Memory B cell (primary cell): ENCODE measurements at regions not wholly inside any gene's neighbourhood (a gene's known extent, or its start where the extent isn't known, plus 50 kb on each side); places are given as distances from the start of the nearest gene placed in this dataset.

ENCODE experiments used
- ATAC-seq: fragments of 150-1000 bp; cut with Tn5 transposase; 2 replicates; pipeline ENCODE4 v1.10.0; 2021; ENCODE audit warnings: low read depth, mild to moderate bottlenecking, moderate library complexity
- DNase-seq, 2 donors: peaks; one replicate each; pipeline ENCODE4 v3.0.0; 2022; ENCODE audit warnings: low spot score in 2 of 2
- H3K27ac Mint-ChIP-seq: one replicate; pipeline ENCODE4 v1.8.0; 2022; ENCODE audit warnings: mild to moderate bottlenecking, moderate library complexity, mixed read lengths
- H3K27me3 Mint-ChIP-seq: one replicate; pipeline ENCODE4 v1.8.0; 2022; ENCODE audit warnings: mixed read lengths
- H3K36me3 Mint-ChIP-seq: one replicate; pipeline ENCODE4 v1.8.0; 2022; ENCODE audit warnings: mild to moderate bottlenecking, mixed read lengths
- H3K4me1 Mint-ChIP-seq: one replicate; pipeline ENCODE4 v1.8.0; 2022; ENCODE audit warnings: mixed read lengths
- H3K4me3 Mint-ChIP-seq: one replicate; pipeline ENCODE4 v1.8.0; 2022; ENCODE audit warnings: mild to moderate bottlenecking, moderate library complexity, mixed read lengths
- H3K9me3 Mint-ChIP-seq: one replicate; pipeline ENCODE4 v1.8.0; 2022; ENCODE audit warnings: mixed read lengths

- Mint-ChIP-seq H3K36me3 (peaks cover 2% of the 10 kb centered on the region), H3K27ac (no peak overlapping the region), H3K4me3 (no peak overlapping the region), H3K4me1 (no peaks in the 10 kb centered on the region), H3K27me3 (peaks cover 29% of the 10 kb centered on the region), H3K9me3 (peaks cover 4% of the 10 kb centered on the region)
- DNase-seq = no peak
- ATAC-seq = no peak
These were observed 164.3 kb upstream of the MLN start for GRCh38 chr6:33967966-33968724.

- Mint-ChIP-seq H3K27me3 (peaks cover 29% of the 10 kb centered on the region), H3K36me3 (peaks cover 2% of the 10 kb centered on the region), H3K27ac (no peak overlapping the region), H3K4me3 (no peak overlapping the region), H3K4me1 (no peaks in the 10 kb centered on the region), H3K9me3 (peaks cover 4% of the 10 kb centered on the region)
- ATAC-seq (no peak), DNase-seq (no peak)
These were observed 163.5 kb upstream of the MLN start for GRCh38 chr6:33967265-33967767.

DNA sequence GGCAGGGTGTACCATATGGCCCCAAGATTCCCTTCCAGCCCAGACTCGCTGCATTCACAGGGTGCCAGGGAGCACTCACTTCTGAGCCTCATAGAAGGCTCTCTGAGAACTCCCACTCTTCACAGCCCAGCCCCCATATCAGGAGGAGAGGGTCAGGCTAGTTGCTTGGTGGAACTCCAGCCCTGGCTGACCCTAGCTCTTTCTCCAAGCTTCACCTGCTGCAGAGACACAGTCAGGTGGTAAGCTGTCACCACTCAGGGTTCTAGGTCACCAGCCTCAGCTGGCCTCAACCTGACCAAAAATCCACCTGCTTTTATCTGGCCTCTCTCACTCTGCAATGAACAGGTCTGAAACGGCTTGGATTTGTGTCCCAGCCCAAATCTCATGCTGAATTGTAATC is 162.7 kb upstream of the MLN start:
- no peaks in the 10 kb centered on the region for H3K4me1 Mint-ChIP-seq
- H3K27ac Mint-ChIP-seq = no peak overlapping the region
- H3K36me3 Mint-ChIP-seq = peaks cover 2% of the 10 kb centered on the region
- H3K4me3 Mint-ChIP-seq = no peak overlapping the region
- H3K27me3 Mint-ChIP-seq = peaks cover 29% of the 10 kb centered on the region
- no peak for ATAC-seq
- DNase-seq = no peak
- peaks cover 2% of the 10 kb centered on the region for H3K9me3 Mint-ChIP-seq

GRCh38 chr6:33965766-33966165 is 162.0 kb upstream of the MLN start:
- no peak for ATAC-seq
- peaks cover 31% of the 10 kb centered on the region for H3K27me3 Mint-ChIP-seq

GRCh38 chr6:33964387-33964786 is 160.6 kb upstream of the MLN start:
- no peaks in the 10 kb centered on the region for H3K4me1 Mint-ChIP-seq
- ATAC-seq = no peak
- H3K27ac Mint-ChIP-seq = no peak overlapping the region
- H3K27me3 Mint-ChIP-seq = peaks cover 29% of the 10 kb centered on the region
- H3K4me3 Mint-ChIP-seq = no peak overlapping the region
- peaks cover 2% of the 10 kb centered on the region for H3K9me3 Mint-ChIP-seq
- peaks cover 2% of the 10 kb centered on the region for H3K36me3 Mint-ChIP-seq
- DNase-seq = no peak

More at GRCh38 chr6:33965766-33966165, 162.0 kb upstream of the MLN start:
- Mint-ChIP-seq H3K27ac (no peak overlapping the region), H3K36me3 (peaks cover 2% of the 10 kb centered on the region), H3K4me1 (no peaks in the 10 kb centered on the region), H3K9me3 (peaks cover 2% of the 10 kb centered on the region), H3K4me3 (no peak overlapping the region)
- DNase-seq = no peak

- H3K4me3 Mint-ChIP-seq = no peak overlapping the region
- peaks cover 2% of the 10 kb centered on the region for H3K9me3 Mint-ChIP-seq
- H3K27ac Mint-ChIP-seq = no peak overlapping the region
- ATAC-seq (no peak), DNase-seq (no peak)
- H3K4me1 Mint-ChIP-seq = no peaks in the 10 kb centered on the region
- peaks cover 31% of the 10 kb centered on the region for H3K27me3 Mint-ChIP-seq
- peaks cover 2% of the 10 kb centered on the region for H3K36me3 Mint-ChIP-seq
These were observed 159.4 kb upstream of the MLN start for GRCh38 chr6:33963136-33963750.

GRCh38 chr6:33962246-33963027 is 158.6 kb upstream of the MLN start:
- no peak for DNase-seq
- ATAC-seq = no peak
- Mint-ChIP-seq H3K4me3 (no peak overlapping the region), H3K27ac (no peak overlapping the region), H3K4me1 (peaks cover 2% of the 10 kb centered on the region), H3K27me3 (peaks cover 27% of the 10 kb centered on the region), H3K36me3 (peaks cover 2% of the 10 kb centered on the region), H3K9me3 (peaks cover 2% of the 10 kb centered on the region)

GRCh38 chr6:33961691-33962090 is 157.9 kb upstream of the MLN start:
- Mint-ChIP-seq H3K4me1 (peaks cover 2% of the 10 kb centered on the region), H3K36me3 (peaks cover 2% of the 10 kb centered on the region), H3K27me3 (peaks cover 27% of the 10 kb centered on the region), H3K27ac (no peak overlapping the region), H3K4me3 (no peak overlapping the region), H3K9me3 (peaks cover 2% of the 10 kb centered on the region)
- ATAC-seq (no peak), DNase-seq (no peak)

DNA sequence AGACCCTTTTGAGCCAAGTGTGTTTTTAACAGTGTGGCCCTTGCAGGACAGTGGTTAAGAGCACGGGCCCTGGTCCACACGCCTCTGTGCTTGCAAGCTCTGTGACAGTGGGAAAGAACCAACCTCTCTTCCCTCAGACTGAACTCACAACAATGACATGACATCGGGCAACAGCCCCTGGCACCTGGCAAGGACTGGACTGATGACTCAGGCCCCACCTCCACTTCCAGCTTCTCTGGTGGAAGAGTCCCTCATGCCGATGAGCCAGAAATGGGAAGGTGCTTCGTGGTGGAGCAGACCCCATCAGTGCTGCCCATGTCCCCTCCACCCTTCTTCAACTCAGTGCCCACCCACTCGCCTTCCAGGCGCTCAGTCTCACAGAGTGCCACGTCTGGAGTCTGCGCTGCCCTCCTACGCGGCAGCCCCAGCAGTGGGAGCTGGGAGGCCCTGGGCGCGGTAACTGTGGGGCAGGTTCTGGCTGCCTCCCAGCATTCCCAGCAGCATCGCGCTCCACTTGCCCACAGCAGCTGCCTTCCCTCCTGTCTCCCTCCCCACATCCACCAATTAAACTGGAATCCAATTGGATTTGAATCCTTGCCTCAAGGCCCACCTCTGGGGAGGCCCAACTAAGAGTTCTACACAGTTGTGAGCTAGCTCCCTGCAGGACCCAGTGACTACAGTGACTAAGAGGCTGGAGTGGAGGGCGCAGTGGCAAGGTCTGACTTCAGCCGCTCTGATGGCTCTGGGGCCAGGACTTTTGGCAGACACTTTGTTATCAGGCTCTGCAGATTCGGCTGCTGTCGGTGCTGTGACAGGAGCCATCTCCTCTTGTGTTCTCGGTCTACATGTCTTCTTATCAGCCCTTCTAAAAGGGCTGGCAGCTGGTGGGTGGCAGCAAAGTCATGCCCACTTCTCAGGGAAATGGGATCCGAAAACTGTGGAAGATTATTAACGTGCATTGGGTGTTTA is 156.8 kb upstream of the MLN start:
- Mint-ChIP-seq H3K27ac (no peak overlapping the region), H3K9me3 (peaks cover 2% of the 10 kb centered on the region), H3K36me3 (peaks cover 2% of the 10 kb centered on the region), H3K27me3 (peaks cover 25% of the 10 kb centered on the region), H3K4me1 (peaks cover 2% of the 10 kb centered on the region), H3K4me3 (no peak overlapping the region)
- ATAC-seq (no peak), DNase-seq (no peak)

- Mint-ChIP-seq H3K27ac (no peak overlapping the region), H3K9me3 (no peaks in the 10 kb centered on the region), H3K4me3 (no peak overlapping the region), H3K36me3 (no peaks in the 10 kb centered on the region), H3K27me3 (peaks cover 22% of the 10 kb centered on the region), H3K4me1 (peaks cover 2% of the 10 kb centered on the region)
- no peak for DNase-seq
- no peak for ATAC-seq
These were observed 156.0 kb upstream of the MLN start for GRCh38 chr6:33959661-33960344.

- ATAC-seq = no peak
- Mint-ChIP-seq H3K9me3 (no peaks in the 10 kb centered on the region), H3K4me3 (no peak overlapping the region), H3K36me3 (no peaks in the 10 kb centered on the region), H3K27ac (no peak overlapping the region), H3K4me1 (peaks cover 2% of the 10 kb centered on the region), H3K27me3 (peaks cover 24% of the 10 kb centered on the region)
- no peak for DNase-seq
These were observed 155.5 kb upstream of the MLN start for GRCh38 chr6:33959329-33959651.

GRCh38 chr6:33958526-33959328 is 154.9 kb upstream of the MLN start:
- ATAC-seq (no peak), DNase-seq (no peak)

More at GRCh38 chr6:33958526-33959328, 154.9 kb upstream of the MLN start:
- Mint-ChIP-seq H3K36me3 (no peaks in the 10 kb centered on the region), H3K27me3 (peaks cover 22% of the 10 kb centered on the region), H3K27ac (no peak overlapping the region), H3K4me3 (no peak overlapping the region), H3K4me1 (peaks cover 2% of the 10 kb centered on the region), H3K9me3 (no peaks in the 10 kb centered on the region)
